BJ (cell line): ENCODE measurements at regions not wholly inside any gene's neighbourhood (a gene's known extent, or its start where the extent isn't known, plus 50 kb on each side); places are given as distances from the start of the nearest gene placed in this dataset.

Experiments
- CTCF ChIA-PET: fragments of 350-600 bp; formaldehyde crosslinking; extraction: SDS; loops from one replicate; lab custom pipeline; 2021; ENCODE audit warnings: antibody characterized with exemption, inconsistent platforms; lab: Yijun Ruan, JAX
- POLR2A ChIA-PET: fragments of 300-600 bp; sonication (Branson Sonifier 250); formaldehyde crosslinking; extraction: SDS; loops from one replicate; lab custom pipeline; 2021; ENCODE audit warnings: antibody characterized with exemption; lab: Charles Lee
- DNase-seq: peaks from one replicate; pipeline ENCODE4 v3.0.0-alpha.2; 2011; ENCODE audit warnings: low read depth
- H3K27me3 ChIP-seq: 2 replicates; pipeline ENCODE4 v1.6.0; 2011; ENCODE audit warnings: low read length; ENCODE audit not compliant: control insufficient read depth, insufficient read depth
- H3K36me3 ChIP-seq: 2 replicates; pipeline ENCODE4 v1.5.1; 2011; ENCODE audit warnings: low read length; ENCODE audit not compliant: control insufficient read depth, insufficient read depth
- H3K4me3 ChIP-seq: 2 replicates; pipeline ENCODE4 v1.5.1; 2011; ENCODE audit warnings: low read depth, mild to moderate bottlenecking, control low read depth, low read length
- TF ChIP-seq, protein P1 (sequence below): IDR thresholded peaks from 2 replicates; pipeline ENCODE4 v1.5.1; 2011; ENCODE audit warnings: low read depth, mild to moderate bottlenecking, control low read depth, inconsistent platforms, low read length, moderate library complexity; ENCODE audit not compliant: insufficient read depth

DNA sequence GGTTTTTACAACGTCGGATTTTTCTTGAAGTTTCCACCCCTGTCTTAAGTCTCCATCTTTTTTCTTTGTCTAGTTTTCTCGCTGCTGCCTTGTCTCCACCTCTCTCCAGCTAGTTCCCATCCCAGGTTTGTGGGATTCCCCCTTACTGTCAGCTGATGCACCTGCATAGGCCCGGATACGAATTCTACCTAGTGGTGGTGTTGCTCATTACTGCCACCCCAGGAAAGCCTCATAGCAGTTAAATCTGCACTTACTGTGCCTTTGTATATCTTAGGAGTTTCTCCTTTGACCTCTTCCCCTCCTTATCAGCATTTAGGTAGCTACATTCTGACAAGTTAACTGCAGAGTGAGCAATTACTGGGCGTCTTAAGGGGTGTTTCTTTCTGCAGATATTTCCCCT lies 1693.1 kb upstream of the TENM3 start:
- TF ChIP-seq, protein P1, sequence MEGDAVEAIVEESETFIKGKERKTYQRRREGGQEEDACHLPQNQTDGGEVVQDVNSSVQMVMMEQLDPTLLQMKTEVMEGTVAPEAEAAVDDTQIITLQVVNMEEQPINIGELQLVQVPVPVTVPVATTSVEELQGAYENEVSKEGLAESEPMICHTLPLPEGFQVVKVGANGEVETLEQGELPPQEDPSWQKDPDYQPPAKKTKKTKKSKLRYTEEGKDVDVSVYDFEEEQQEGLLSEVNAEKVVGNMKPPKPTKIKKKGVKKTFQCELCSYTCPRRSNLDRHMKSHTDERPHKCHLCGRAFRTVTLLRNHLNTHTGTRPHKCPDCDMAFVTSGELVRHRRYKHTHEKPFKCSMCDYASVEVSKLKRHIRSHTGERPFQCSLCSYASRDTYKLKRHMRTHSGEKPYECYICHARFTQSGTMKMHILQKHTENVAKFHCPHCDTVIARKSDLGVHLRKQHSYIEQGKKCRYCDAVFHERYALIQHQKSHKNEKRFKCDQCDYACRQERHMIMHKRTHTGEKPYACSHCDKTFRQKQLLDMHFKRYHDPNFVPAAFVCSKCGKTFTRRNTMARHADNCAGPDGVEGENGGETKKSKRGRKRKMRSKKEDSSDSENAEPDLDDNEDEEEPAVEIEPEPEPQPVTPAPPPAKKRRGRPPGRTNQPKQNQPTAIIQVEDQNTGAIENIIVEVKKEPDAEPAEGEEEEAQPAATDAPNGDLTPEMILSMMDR: no peak
- DNase-seq: no peak
- Histone ChIP-seq H3K4me3 (no peak overlapping the region), H3K27me3 (no peaks in the 10 kb centered on the region), H3K36me3 (no peaks in the 10 kb centered on the region)
- CTCF ChIA-PET: no interaction called here
- POLR2A ChIA-PET: no interaction called here

DNA sequence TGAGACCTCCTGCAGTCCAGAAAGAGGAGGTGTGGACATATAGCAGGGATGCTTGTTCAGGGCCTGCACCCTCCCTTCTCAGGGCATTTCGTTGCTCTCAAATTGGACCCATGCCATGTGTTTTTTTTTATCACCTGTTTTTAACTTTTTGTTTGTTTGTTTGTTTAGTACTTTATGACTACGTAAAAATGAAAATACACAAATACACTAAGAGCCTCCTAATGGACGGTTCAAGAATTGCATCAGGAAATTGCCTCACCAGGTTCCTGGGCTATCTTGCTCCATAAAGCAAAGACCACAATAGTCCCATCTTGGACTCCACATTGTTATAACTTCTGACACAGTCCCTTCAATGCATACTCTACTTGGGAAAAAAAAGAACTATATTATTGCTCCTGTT lies 1685.9 kb upstream of the TENM3 start:
- TF ChIP-seq, protein P1: no peak

DNA sequence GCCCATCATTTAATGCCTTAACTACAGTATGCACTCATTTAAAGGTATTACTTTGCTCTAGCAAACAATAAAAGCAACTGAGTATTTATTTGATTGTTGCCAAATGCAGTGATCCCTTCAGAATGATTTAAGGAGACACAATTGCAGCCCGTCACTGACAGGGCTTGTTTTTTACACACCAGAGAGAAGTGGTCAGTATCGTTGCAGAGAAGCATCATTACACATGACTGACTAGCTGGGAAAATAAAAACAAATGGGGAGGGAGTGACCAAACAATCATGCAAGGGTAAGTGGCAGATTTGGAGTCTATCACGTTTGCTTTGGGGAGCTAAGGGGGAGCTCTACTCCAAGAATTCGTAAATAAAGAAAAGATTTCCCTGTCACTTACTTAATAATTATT lies 1685.3 kb upstream of the TENM3 start:
- H3K27me3 ChIP-seq: no peaks in the 10 kb centered on the region
- ChIA-PET POLR2A (no interaction called here), CTCF (no interaction called here)
- no peak for DNase-seq
- H3K36me3 ChIP-seq: no peaks in the 10 kb centered on the region
- TF ChIP-seq, protein P1: no peak
- no peak overlapping the region for H3K4me3 ChIP-seq

More for the DNA sequence above, 1685.9 kb upstream of the TENM3 start:
- Histone ChIP-seq H3K36me3 (no peaks in the 10 kb centered on the region), H3K27me3 (no peaks in the 10 kb centered on the region), H3K4me3 (no peak overlapping the region)
- DNase-seq: no peak
- ChIA-PET CTCF (no interaction called here), POLR2A (no interaction called here)

DNA sequence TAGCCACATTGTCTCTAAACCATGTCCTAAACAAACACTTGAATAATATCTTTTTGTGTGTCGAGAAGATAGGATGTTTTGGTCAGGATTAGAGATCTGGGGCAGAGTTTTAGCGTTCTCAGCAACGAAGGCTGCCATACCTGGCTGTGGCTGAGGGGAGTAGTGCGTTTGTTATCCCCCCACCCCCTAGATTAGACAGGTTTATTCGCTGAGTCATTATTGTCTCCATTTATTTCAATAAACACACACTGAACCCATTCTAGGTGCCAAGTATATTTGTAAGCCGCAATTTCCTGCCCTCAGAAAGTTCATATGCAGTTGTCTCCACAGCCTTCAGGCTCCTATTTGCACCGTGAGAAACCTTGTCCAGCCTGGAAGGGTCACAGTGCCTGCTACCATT lies 1684.8 kb upstream of the TENM3 start:
- TF ChIP-seq, protein P1: no peak
- Histone ChIP-seq H3K4me3 (no peak overlapping the region), H3K27me3 (no peaks in the 10 kb centered on the region), H3K36me3 (no peaks in the 10 kb centered on the region)
- no peak for DNase-seq
- ChIA-PET CTCF (no interaction called here), POLR2A (no interaction called here)

DNA sequence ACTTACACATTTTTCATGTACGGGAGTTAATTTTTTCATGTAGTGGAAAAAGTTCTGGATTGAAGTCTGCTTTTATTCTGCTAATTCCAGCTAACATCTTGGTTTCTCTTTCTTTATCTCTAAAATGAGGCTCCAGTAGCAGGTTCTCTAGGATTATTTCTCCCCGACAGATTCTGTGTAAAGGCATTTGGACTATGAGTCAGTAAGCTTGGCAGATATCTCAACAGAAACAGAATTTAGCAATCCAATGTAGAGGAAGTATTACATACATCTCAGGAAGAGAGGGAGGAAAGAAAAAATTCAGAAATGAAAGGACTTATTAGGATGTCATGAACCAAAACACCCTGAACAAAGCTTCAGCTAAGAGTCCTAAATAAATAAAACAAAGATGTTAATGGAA lies 1682.3 kb upstream of the TENM3 start:
- Histone ChIP-seq H3K36me3 (no peaks in the 10 kb centered on the region), H3K4me3 (no peak overlapping the region), H3K27me3 (no peaks in the 10 kb centered on the region)
- no peak for DNase-seq
- CTCF ChIA-PET: no interaction called here
- TF ChIP-seq, protein P1: no peak
- POLR2A ChIA-PET: no interaction called here
